PC-9 (cell line): ENCODE measurements at regions not wholly inside any gene's neighbourhood (a gene's known extent, or its start where the extent isn't known, plus 50 kb on each side); places are given as distances from the start of the nearest gene placed in this dataset.

Source experiments
- CTCF ChIP-seq: fragments of 200-600 bp; sonication (generic); conservative IDR thresholded peaks from 2 replicates; pipeline ENCODE4 v1.6.1; 2017; ENCODE audit warnings: mixed run types, antibody characterized with exemption, mild to moderate bottlenecking, moderate library complexity
- EZH2 ChIP-seq: fragments of 200-600 bp; sonication (generic); IDR thresholded peaks from 2 replicates; pipeline ENCODE4 v1.8.0; 2017; ENCODE audit warnings: antibody characterized with exemption, low read depth

GRCh38 chr21:35559128-35559828 is 501.0 kb downstream of the SETD4 start:
- no peak for TF ChIP-seq CTCF
- no peak for TF ChIP-seq EZH2
